GM19468 (cell line): ENCODE measurements at regions not wholly inside any gene's neighbourhood (a gene's known extent, or its start where the extent isn't known, plus 50 kb on each side); places are given as distances from the start of the nearest gene placed in this dataset.
"Not testable (repeated sequence)": the region's sequence is repeated elsewhere in the genome, so short reads cannot be mapped to it uniquely, and the experiment has no call there.

ENCODE experiments used
- ATAC-seq: cut with Tn5 transposase; IDR thresholded peaks from one replicate; pipeline ENCODE4 v1.9.1; 2021; ENCODE audit warnings: mild to moderate bottlenecking, moderate library complexity, moderate number of reproducible peaks; ENCODE audit not compliant: unreplicated experiment; ENCODE audit errors: extremely low read depth

GRCh38 chr17:33948309-33948708, 306.8 kb upstream of the CCL2 start:
- ATAC-seq = no peak

- ATAC-seq = no peak
These were observed 306.0 kb upstream of the CCL2 start for GRCh38 chr17:33949100-33949499.

GRCh38 chr17:33950061-33950460, 305.0 kb upstream of the CCL2 start:
- ATAC-seq = no peak

DNA sequence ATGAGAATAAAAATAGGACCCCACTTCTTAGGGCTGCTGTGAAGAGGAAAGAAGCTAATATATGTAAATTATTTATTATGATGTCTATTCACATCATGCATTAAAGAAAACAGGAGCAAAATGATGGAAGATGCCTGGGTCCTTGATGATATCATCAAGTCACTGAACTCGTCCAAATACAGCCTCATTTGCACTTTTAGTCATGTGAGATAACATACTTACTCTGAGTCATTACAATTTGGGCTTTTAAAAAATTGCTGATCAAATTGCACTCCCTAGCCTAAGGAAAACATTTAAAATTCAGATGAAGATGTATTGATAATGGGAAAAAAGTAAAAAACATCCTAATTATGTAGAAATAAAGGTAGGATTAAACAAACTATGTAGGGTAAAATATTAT, 302.7 kb upstream of the CCL2 start:
- ATAC-seq = no peak

DNA sequence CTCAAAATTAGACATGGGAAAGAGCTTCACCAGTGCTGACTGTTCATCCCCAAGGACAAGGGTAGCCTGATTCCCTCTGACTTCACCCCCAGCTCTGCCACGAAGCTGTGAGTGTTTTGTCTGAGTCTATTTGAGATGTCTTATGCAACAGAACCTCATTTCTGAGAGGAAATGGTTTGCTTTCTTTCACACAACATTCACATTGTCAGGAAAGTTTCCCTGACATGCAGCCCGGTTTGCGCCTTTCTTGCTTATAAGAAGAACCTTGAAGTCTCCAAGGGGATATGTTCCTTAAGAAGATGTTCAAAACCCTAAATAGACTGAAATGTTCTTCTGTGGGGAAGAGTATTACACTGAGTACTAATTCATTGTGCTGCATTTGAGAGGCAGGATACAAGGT, 300.5 kb upstream of the CCL2 start:
- no peak for ATAC-seq

- ATAC-seq = no peak
These were observed 299.6 kb upstream of the CCL2 start for GRCh38 chr17:33955461-33955860.

DNA sequence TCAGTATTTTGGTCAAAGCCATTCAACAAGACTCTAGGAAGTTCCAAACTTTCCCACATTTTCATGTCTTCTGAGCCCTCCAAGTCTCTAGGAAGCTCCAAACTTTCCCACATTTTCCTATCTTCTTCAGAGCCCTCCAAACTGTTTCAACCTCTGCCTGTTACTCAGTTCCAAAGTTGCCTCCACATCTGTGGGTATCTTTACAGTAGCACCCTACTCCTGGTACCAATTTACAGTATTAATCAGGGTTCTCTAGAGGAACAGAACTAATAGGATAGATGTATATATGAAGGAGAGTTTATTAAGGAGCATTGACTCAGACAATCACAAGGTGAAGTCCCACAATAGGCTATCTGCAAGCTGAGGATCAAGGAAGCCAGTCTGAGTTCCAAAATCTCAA, 296.0 kb upstream of the CCL2 start:
- ATAC-seq = not testable (repeated sequence)

DNA sequence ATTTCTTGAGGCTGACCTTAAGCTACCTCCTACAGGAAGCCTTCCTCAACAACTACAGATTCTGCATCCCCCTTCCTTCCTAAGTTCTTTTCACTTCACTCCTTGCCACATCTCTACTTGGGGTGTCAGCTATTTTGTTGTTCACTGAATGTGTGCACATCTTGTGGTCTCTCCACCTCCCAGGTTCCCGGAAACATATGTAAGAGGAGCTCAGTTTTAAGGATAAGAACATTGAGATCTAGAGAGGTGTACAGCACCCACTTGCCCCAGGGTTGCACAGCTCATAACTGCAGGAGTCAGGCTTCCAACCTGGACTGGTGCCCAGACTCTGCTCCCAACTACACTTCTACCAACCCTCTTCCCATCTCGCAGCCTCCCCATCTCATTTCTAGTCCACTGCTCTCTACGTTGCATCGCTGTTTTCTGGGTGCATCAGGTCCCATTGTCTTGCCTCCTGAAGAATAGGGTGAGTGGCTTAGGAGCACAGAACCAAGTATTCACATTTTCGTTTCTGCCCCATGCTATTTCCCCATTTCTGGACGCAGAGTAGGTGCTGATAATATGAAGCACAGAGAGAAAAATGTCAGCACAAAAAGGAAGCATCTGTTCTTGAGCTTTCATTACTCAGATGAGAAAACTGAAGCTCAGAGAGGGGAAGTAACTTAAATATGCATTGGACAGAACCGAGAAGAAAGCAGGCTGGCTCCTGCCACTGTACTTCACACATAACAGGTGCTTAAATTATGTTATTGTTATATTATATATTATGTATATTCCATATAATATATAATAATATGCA, 292.0 kb upstream of the CCL2 start:
- ATAC-seq = no peak

DNA sequence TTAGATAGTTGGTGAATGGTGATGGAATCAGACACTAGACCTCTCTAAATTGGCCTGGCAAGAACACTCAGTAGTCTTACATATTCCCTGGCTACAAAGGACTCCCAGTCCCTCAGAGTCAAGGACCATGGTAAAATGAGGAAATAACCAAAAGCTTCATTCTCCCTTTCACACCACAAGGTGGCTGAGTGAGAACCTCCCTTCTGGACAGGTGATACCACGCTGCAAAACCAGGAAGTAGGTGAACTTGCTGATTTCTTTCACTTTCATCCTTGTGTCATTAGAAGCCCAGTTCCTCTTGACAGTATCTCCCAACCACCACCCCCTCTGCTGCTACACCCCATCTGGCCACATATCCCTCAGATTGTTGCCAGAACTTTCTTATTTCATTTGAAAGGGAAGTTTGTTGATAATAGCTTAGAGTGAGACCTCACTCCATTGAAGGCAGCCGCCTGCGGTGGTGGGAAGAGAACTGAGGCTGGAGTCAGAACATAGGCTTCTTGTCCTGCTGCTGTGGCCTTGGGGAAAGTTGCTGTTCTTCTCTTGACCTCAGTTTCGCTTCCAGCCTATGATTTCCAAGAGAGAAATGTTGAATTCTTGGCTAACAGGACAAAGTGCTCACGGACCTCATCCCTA, 290.6 kb upstream of the CCL2 start:
- peak; percentile 49 for ATAC-seq

- ATAC-seq = no peak
These were observed 288.6 kb upstream of the CCL2 start for GRCh38 chr17:33966410-33967059.

- no peak for ATAC-seq
These were observed 287.3 kb upstream of the CCL2 start for GRCh38 chr17:33967608-33968349.

- ATAC-seq = no peak
These were observed 286.6 kb upstream of the CCL2 start for GRCh38 chr17:33968350-33969044.

- ATAC-seq = no peak
These were observed 284.8 kb upstream of the CCL2 start for GRCh38 chr17:33970279-33970678.

GRCh38 chr17:33972763-33973162, 282.3 kb upstream of the CCL2 start:
- ATAC-seq = no peak

- no peak for ATAC-seq
These were observed 281.6 kb upstream of the CCL2 start for GRCh38 chr17:33973491-33973890.

GRCh38 chr17:33974276-33974675, 280.8 kb upstream of the CCL2 start:
- ATAC-seq = no peak

DNA sequence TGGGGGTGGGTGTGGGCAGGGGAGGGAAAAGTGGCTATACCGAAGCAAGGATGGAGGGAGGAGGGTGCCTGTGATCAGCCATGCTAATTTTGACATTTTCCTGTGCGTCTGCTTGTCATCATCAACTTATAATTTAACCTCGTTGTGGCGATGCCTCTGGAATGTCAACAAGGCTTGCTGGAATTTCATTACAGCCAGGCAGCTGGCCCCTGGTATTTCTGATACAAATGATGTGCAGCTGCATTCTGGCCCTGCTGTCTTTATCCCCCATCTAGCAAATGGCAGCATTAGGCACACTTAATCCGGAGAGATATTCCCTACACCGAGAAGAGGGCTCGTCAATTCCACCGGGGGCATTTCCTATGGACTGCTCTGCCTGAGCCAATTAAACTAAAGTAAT, 278.3 kb upstream of the CCL2 start:
- no peak for ATAC-seq

DNA sequence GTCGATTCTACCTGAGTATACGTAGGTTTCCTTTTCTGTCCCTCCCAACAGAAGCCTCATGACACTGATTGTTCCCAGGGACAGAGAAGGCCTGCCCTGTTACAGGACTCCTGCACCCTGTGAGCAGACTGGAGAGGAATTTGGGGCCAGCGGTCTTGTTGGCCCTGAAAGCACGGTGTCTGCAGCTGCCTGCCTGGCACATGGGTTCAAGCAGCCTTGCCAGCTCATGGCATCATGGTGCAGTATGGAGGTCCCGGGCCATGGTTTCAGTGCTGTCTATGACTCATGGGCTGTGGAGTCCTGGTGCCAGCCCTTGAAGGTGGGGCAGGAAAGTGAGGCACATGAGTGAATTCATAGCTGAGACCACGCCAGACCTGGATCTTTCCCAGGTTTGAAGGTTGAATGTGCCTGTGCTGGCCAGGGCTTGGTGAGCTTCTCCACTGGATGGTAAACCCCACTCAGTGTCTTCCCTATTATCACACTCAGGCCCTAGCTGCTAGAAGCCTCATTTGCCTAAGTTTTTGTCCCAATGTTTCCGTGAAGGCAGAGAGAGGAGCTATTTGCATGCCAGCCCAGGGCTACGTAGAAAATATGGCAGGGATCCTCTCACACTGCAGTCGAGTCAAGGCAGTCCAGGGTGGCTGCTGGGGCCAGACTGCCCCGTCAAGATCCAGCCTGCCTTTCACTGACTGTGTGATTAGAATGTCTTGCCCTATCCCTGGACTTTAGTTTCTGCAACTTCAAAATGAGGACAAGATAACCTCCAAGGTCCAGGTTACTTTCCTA, 277.2 kb upstream of the CCL2 start:
- no peak for ATAC-seq

- no peak for ATAC-seq
These were observed 276.2 kb upstream of the CCL2 start for GRCh38 chr17:33978889-33979288.
